ENCODE measurements at regions not wholly inside any gene's neighbourhood (a gene's known extent, or its start where the extent isn't known, plus 50 kb on each side); places are given as distances from the start of the nearest gene placed in this dataset.

DNA sequence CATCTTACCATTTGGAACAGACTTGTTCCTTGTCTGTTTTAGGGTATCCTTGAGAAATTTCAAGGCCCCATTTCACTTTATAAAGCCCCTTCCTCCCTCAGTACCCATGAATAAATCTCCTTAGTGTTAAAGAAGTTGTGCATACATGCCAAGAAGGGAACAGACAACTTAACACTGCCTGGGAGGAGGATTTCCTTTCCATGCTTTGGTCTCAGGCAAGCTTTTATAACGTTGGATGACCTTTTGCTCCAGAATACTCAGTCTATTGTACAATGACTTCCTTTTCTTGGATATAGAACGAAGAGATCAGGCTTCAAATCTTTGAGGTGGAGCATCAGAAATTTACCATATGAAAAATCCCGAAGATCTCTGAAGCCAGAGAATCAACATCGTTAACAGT is 551.4 kb downstream of the PRKD1 start:
- Histone ChIP-seq H3K4me3 (no peak overlapping the region), H3K4me1 (ENCODE audit: insufficient read depth) (no peaks in the 10 kb centered on the region), H3K9me3 (no peaks in the 10 kb centered on the region), H3K27ac (no peak overlapping the region), H3K27me3 (no peaks in the 10 kb centered on the region), H3K36me3 (no peaks in the 10 kb centered on the region)
- 51 to 61% (median 57%) methylated on average over 4 of the region's 4 CpGs for WGBS, 3 donors
- no peak for TF ChIP-seq EP300 (IDR thresholded peaks at IDR 0.05)
- TF ChIP-seq POLR2A (IDR thresholded peaks at IDR 0.05): no peak
- TF ChIP-seq CTCF (IDR thresholded peaks at IDR 0.05): no peak
- no peak for DNase-seq
- intact Hi-C loops (cut with DNase I): no loop called here

DNA sequence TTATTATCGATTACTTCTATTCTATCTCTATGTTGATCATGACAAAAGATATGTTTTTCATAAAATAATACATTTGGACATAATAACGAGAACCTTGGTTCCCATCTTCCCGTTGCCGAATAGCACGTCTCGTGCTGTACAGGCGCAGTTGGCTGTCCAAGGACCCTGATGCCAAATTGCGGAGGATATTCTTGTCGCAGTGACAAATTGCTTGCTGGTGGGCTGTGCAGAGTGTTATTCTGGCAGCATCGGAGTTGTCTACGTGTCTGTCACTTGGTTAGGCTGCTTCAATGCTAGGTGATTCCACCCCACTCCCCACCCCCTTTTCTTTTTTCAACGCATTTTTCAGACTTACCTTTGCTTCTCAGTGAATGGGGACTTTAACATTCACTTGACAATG is 546.8 kb downstream of the PRKD1 start:
- WGBS, 3 donors: 85 to 87% (median 87%) methylated on average over 12 of the region's 12 CpGs

DNA sequence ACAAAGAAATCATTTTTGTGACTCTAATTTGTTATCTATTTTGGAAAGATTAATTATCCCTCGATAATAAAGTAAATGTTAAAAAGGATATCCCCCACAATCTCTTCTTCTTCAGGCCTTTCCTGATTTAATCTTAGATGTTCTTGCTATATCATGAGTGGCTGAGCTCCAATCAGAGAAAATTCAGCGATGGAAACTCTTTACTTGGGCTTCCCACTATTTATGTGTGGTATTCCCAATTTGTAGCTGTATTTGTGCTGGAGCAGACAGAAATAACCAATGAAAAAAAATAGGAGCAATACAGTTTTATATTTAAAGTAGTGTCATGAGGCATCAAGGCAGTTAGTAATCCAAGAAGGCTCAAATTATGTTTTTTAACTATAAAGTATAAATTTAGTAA is 539.1 kb downstream of the PRKD1 start:
- no peak overlapping the region for H3K4me3 ChIP-seq
- no peaks in the 10 kb centered on the region for H3K4me1 ChIP-seq (ENCODE audit: insufficient read depth)
- no peak for TF ChIP-seq EP300 (IDR thresholded peaks at IDR 0.05)
- no peak for TF ChIP-seq POLR2A (IDR thresholded peaks at IDR 0.05)
- TF ChIP-seq CTCF (IDR thresholded peaks at IDR 0.05): no peak
- H3K36me3 ChIP-seq: no peaks in the 10 kb centered on the region
- H3K27ac ChIP-seq: no peak overlapping the region
- 72 to 84% (median 74%) methylated on average over 2 of the region's 2 CpGs for WGBS, 3 donors
- intact Hi-C loops (cut with DNase I): no loop called here
- no peaks in the 10 kb centered on the region for H3K9me3 ChIP-seq
- DNase-seq: no peak
- no peaks in the 10 kb centered on the region for H3K27me3 ChIP-seq

More for the DNA sequence above, 546.8 kb downstream of the PRKD1 start:
- H3K4me3 ChIP-seq: no peak overlapping the region
- H3K4me1 ChIP-seq (ENCODE audit: insufficient read depth): no peaks in the 10 kb centered on the region
- H3K9me3 ChIP-seq: no peaks in the 10 kb centered on the region
- intact Hi-C loops (cut with DNase I): no loop called here
- no peak for TF ChIP-seq POLR2A (IDR thresholded peaks at IDR 0.05)
- TF ChIP-seq EP300 (IDR thresholded peaks at IDR 0.05): no peak
- TF ChIP-seq CTCF (IDR thresholded peaks at IDR 0.05): no peak
- no peaks in the 10 kb centered on the region for H3K36me3 ChIP-seq
- no peak overlapping the region for H3K27ac ChIP-seq
- DNase-seq: no peak
- H3K27me3 ChIP-seq: no peaks in the 10 kb centered on the region

- H3K9me3 ChIP-seq: no peaks in the 10 kb centered on the region
- intact Hi-C loops (cut with DNase I): no loop called here
- no peaks in the 10 kb centered on the region for H3K4me1 ChIP-seq (ENCODE audit: insufficient read depth)
- TF ChIP-seq EP300 (IDR thresholded peaks at IDR 0.05) (no peak), CTCF (IDR thresholded peaks at IDR 0.05) (no peak), POLR2A (IDR thresholded peaks at IDR 0.05) (no peak)
- no peaks in the 10 kb centered on the region for H3K36me3 ChIP-seq
- H3K4me3 ChIP-seq: no peak overlapping the region
- H3K27ac ChIP-seq: no peak overlapping the region
- no peaks in the 10 kb centered on the region for H3K27me3 ChIP-seq
- 36 to 39% (median 38%) methylated on average over 16 of the region's 16 CpGs for WGBS, 3 donors
- DNase-seq: no peak
These were observed 537.4 kb downstream of the PRKD1 start for GRCh38 chr14:29390081-29390832.
